ENCODE measurements at regions not wholly inside any gene's neighbourhood (a gene's known extent, or its start where the extent isn't known, plus 50 kb on each side); places are given as distances from the start of the nearest gene placed in this dataset.

DNA sequence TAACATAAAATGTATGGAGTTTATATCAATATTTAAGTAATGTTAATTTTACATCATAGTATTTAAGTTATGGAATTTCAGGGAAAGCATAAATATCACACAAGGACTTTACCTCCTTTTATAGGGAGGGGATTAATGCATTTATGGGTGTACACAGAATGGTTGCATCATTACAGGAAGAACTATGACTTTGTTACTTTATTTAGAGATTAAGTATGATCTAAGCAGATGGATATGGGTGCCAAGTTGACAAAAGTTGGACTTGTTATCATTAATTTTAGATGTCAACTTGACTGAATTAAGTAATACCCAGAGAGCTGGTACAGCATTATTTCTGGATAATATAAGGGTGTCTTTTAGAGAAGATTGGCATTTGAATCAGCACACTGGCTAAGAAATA is 160.5 kb upstream of the CDH10 start:
- DNase-seq, result no peak

DNA sequence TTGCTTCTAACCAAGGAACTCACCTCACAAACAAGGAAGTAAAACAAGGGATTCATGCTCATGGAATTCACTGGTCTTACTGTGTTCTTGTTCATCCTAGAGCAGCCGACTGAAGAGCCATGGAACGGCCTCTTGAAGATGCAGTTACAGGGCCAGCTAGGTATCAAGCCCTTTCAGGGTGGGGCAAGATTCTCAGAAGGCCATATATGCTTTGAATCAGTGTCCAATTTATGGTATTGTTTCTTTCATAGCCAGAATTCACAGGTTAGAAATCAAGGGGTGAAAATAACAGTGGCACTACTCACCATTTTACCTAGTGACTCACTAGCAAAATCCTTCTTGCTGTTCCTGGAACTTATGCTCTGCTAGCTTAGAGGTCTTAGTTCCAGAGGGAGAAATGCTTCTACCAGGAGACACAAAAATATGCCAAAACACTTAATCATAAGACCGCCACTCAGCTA is 159.5 kb upstream of the CDH10 start:
- DNase-seq, result no peak

DNA sequence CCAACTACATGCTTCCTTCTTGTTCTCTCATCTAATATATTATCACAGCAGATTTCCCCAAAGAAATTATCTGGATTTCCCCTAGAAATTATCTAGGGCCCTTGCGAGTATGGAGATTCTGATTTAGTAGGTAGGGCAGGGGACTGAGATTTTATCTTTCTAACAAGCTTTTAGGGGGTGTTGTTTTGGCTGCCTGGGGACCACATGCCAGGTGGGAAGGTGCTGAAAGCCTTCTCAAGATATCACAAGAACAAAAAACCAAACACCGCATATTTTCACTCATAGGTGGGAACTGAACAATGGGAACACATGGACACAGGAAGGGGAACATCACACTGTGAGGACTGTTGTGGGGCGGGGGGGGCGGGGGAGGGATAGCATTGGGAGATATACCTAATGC is 146.5 kb upstream of the CDH10 start:
- DNase-seq, result no peak

GRCh38 chr5:24789611-24790351 is 145.0 kb upstream of the CDH10 start:
- no peak for DNase-seq

DNA sequence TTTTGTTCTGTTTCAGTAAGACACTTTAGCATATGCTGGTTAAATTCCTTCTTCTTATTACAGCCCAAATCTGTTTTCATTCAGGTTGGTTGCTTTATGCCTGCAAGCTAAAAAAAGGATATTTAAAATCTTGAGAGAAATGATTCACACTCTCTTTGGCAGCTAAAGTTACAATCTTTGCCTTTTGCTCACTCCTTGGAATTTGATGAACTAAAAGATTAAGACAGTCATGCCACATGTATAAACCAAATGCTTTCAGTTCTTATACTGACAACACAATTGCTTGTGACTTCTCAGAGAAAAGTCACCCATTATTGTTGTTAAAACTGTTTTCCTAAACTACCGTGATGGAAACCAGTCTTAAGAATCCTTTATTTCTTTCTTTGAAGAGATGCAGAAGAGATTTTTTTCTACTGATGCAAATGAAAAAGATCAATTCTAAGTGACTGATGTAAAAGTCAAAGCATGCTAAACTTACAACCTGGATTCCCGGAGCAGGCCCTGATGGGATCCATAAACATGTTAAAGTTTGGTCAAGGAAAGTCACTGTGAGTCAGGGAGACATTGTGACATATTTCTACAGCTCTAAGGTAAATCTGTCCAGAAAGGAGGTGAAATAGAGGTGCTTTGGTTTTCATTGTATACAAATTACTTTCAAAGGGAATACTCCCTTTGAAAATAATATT is 144.2 kb upstream of the CDH10 start:
- no peak for DNase-seq

- no peak for DNase-seq
Observed at GRCh38 chr5:24786108-24786507, 141.3 kb upstream of the CDH10 start.

DNA sequence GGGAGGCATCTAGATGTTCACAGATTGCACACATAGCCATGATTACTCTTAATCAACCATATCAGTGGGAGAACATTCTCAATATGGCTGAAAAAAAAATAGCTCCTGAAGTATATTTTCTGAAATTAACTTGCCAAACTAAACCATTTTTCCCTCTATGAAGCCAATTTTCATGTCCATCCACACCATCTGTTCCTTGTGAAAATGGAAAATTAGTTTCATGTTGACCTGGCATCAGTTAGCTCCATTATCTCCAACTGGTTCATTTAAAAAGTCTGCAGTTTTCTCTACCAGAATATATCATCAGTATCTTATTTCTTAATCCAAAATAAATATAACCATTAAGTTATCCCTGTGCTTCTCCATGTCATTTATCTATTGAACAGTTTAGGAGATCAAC is 138.8 kb upstream of the CDH10 start:
- DNase-seq, result no peak

GRCh38 chr5:24777392-24777791 is 132.6 kb upstream of the CDH10 start:
- DNase-seq, result no peak

DNA sequence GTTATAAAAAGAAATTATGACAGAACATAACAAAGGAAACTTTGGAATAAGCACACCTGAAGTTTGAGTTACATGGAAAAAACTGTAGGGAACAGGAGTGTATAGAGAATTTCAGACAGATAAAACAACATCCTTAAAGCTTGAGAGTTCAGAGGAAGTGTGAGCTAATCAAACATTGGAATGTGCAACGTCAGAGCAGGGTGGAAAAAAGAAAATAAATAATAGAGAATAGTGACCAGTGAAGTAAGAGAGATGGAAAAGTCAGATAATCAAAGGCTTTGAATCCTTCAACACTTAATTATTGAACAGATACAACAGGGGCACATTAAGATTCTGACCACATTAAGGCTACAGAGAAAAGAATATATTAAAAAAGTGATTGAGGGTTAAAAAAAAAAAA is 128.5 kb upstream of the CDH10 start:
- no peak for DNase-seq

DNA sequence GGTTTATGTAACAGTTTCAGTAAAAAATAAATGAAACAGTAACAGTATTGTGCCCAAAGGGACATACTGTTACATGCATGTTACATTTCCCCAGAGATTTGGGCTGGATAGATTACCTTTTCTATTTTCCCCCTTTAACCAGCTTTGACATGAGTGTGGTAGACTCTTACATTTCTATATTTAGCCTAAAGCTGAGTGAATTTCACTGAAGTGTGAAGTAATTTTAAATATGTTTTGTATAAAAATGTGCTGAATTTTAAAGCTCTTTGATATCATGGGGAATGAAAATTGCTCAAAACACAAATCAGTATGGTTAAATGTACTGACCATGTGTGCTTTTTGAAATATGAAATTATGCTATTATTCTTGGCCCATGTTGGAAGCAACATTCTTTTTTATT is 122.3 kb upstream of the CDH10 start:
- no peak for DNase-seq

DNA sequence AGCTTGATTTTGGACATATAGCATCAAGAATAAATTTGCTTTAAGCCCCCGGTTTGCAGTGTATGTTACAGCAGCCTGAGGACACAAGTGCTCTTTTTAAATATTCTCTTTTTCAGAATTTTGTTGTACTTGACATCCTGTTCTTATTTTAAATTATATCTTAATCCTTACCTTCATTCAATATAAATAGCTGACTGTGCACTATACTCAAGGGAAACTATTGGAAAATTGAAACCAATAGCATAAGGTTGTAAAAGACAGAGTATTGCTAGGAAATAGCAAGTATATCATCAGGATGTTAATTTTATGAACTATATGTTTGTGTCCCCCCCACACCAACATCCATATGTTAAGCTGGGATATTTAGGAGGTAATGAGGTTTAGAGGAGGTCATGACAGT is 120.4 kb upstream of the CDH10 start:
- no peak for DNase-seq

GRCh38 chr5:24750355-24750754 is 105.6 kb upstream of the CDH10 start:
- no peak for DNase-seq

- DNase-seq, result no peak
Observed at GRCh38 chr5:24749701-24750100, 104.9 kb upstream of the CDH10 start.

DNA sequence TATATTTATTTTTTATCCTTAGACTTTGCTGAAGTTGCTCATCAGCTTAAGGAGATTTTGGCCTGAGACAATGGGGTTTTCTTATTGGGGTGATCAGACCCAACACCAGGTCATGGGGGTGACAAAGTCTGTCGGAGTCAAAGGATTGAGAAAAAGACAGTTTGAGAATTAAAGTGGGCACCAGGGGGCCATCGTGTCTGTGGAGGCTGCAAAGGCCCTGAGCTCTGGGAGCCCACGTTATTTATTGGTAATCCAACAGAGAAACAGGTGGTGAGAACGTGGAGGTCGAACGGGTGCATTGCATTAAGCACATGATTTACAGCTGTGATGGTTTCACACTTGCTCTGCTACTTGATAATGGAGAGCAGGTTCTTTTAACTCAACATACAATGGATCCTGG is 102.5 kb upstream of the CDH10 start:
- no peak for DNase-seq

GRCh38 chr5:24742334-24742733 is 97.6 kb upstream of the CDH10 start:
- no peak for DNase-seq

GRCh38 chr5:24737163-24737562 is 92.4 kb upstream of the CDH10 start:
- no peak for DNase-seq

DNA sequence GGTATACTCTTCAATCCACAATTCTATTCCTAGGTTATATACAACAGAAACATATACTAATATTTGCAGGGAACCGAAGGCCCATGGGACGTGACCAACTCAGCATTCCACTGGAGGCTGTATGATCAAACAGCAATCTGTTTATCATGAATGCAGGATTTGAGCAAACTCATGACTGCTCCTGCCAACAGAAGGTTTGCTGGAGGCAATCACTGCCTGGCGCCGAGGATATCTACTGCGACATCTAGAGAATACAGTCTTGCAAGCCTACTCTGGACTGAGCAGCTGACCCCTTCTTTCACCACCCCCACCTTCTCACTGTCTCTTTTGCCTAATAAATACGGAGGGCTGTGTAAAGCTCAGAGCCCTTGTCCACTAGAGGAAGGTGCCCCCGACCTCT is 90.5 kb upstream of the CDH10 start:
- no peak for DNase-seq

- DNase-seq, result no peak
Observed at GRCh38 chr5:24732184-24732583, 87.4 kb upstream of the CDH10 start.

DNA sequence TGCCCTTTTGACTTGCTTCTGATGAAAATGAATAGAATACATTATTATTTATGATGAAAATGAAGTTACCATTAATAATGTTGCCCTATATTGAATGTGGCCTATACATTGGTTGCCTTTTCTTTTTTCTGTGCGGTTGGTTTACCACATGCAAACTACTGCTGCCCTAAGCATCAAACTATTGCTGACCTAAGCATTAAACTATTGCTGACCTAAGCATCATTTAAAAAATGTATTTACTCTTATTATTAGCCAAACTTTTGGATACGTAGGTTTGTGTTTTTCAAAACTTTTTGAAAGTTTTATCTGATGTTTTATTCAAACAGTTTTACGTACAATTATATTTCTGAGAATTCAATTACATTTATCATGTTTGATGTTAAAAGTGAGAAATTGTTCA is 76.0 kb upstream of the CDH10 start:
- no peak for DNase-seq

GRCh38 chr5:24714746-24715145 is 70.0 kb upstream of the CDH10 start:
- DNase-seq, result no peak

DNA sequence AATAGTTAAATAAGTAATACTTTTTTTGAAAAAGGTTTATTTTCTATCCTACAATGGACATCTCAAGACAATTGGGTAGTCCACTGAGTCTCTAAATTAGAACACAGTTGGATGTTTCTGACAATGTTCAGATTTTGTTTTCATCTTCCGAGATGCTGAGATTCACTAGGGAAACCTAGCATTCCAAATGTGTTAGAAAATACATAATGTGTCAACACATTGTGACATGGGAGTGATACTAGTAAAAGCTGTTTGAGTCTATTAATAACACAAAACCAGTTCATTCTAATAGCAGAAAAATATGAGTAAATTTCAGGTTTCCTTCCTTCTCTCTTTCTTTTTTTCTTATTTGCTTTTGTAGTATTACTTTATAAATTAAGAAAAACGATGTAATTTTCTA is 68.2 kb upstream of the CDH10 start:
- DNase-seq, result no peak

DNA sequence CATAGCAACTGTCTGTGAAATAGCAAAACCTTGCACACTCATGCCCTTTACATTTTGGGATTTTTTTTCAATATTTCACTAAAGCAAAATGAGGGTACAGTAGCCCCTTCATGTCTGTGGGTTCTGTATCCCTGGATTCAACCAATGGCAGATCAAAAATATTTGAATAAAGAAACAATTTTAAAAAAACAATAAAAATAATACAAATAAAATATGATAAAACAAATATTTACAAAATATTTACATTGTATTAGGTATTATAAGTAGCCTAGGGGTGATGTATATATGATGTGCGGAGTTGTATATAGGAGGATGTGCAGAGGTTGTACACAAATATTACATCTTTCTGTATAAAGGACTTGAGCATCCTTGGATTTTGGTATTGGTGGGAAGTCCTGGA is 67.3 kb upstream of the CDH10 start:
- DNase-seq, result no peak

DNA sequence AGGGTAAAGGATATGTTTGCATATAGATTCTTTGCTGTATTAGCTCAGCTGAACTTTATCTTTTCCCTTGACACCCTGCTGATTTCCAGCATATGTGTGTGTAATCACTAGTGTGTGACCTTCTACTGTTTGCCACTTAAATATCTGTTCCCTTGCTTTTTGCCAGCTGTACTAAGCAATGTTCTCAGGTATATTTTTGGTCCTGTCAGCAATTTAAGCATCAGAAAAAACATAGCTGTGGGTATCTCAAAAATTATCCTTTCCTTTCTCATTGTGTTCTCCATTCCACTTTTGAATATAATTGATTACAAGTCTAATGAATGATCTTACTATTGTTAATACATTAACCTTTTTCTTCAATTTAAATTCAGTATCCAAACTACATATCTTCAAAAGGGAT is 59.2 kb upstream of the CDH10 start:
- no peak for DNase-seq

Data from hematopoietic multipotent progenitor cell treated with erythropoietin and hydrocortisone succinate and interleukin-3 and kit ligand, for 8 days (in vitro differentiated cells).